ENCODE measurements at regions not wholly inside any gene's neighbourhood (a gene's known extent, or its start where the extent isn't known, plus 50 kb on each side); places are given as distances from the start of the nearest gene placed in this dataset.

- no peaks in the 10 kb centered on the region for H3K36me3 ChIP-seq
- no peaks in the 10 kb centered on the region for H3K4me1 ChIP-seq
- H3K4me3 ChIP-seq, result no peak overlapping the region
- no peak for DNase-seq
- no peak for TF ChIP-seq CTCF (IDR thresholded peaks at IDR 0.05 in 4 of 5, conservative IDR thresholded peaks at IDR 0.05 in 1 of 5)
- no peak for TF ChIP-seq POLR2A (IDR thresholded peaks at IDR 0.05)
- no peaks in the 10 kb centered on the region for H3K9me3 ChIP-seq
- H3K27ac ChIP-seq, result no peak overlapping the region
- in situ Hi-C loops (cut with MboI; ENCODE audit: low sequenced_read_pairs in 4 of 4), result no loop called here
- no peaks in the 10 kb centered on the region for H3K27me3 ChIP-seq
- no peak for ATAC-seq
- intact Hi-C loops (cut with DNase I; ENCODE audit: low total_unique reads), result no loop called here
Measured at GRCh38 chr20:43283126-43283525, 93.4 kb upstream of the PTPRT start.

GRCh38 chr20:43271980-43272379, 82.3 kb upstream of the PTPRT start:
- TF ChIP-seq CTCF (IDR thresholded peaks at IDR 0.05 in 4 of 5, conservative IDR thresholded peaks at IDR 0.05 in 1 of 5) (no peak), POLR2A (IDR thresholded peaks at IDR 0.05) (no peak)
- in situ Hi-C loops (cut with MboI; ENCODE audit: low sequenced_read_pairs in 4 of 4), result no loop called here
- H3K36me3 ChIP-seq, result no peaks in the 10 kb centered on the region
- H3K9me3 ChIP-seq, result no peaks in the 10 kb centered on the region
- DNase-seq, result no peak
- no peaks in the 10 kb centered on the region for H3K4me1 ChIP-seq
- ATAC-seq, result no peak
- intact Hi-C loops (cut with DNase I; ENCODE audit: low total_unique reads), result no loop called here
- H3K4me3 ChIP-seq, result no peak overlapping the region
- no peak overlapping the region for H3K27ac ChIP-seq
- no peaks in the 10 kb centered on the region for H3K27me3 ChIP-seq

DNA sequence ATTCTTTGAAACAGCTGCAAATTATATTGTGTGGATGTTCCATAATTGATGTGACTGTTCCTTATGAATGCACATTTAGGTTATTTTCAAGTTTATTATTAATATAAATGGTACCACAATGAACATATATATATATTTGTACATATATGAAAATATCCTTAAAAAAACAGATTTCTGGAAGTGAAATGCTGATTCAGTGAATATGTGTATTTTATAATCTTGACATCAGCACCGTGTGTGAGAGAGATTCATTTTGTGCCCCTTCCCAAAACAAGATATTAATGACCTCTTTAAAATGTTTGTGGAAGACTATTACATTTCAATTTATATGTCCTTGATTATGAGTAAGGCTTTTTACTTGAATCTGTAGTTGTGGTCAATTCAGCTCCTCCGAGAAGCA, 75.7 kb upstream of the PTPRT start:
- intact Hi-C loops (cut with DNase I; ENCODE audit: low total_unique reads), result no loop called here
- Histone ChIP-seq H3K27me3 (no peaks in the 10 kb centered on the region), H3K27ac (no peak overlapping the region), H3K4me3 (no peak overlapping the region), H3K36me3 (no peaks in the 10 kb centered on the region), H3K9me3 (no peaks in the 10 kb centered on the region), H3K4me1 (no peaks in the 10 kb centered on the region)
- in situ Hi-C loops (cut with MboI; ENCODE audit: low sequenced_read_pairs in 4 of 4), result no loop called here
- ATAC-seq, result no peak
- TF ChIP-seq CTCF (IDR thresholded peaks at IDR 0.05 in 4 of 5, conservative IDR thresholded peaks at IDR 0.05 in 1 of 5), result no peak
- TF ChIP-seq POLR2A (IDR thresholded peaks at IDR 0.05), result no peak
- DNase-seq, result no peak

GRCh38 chr20:43263226-43263625, 73.5 kb upstream of the PTPRT start:
- intact Hi-C loops (cut with DNase I; ENCODE audit: low total_unique reads), result no loop called here
- in situ Hi-C loops (cut with MboI; ENCODE audit: low sequenced_read_pairs in 4 of 4), result no loop called here

More at GRCh38 chr20:43263226-43263625, 73.5 kb upstream of the PTPRT start:
- Histone ChIP-seq H3K9me3 (no peaks in the 10 kb centered on the region), H3K27me3 (no peaks in the 10 kb centered on the region), H3K4me3 (no peak overlapping the region), H3K27ac (no peak overlapping the region), H3K36me3 (no peaks in the 10 kb centered on the region), H3K4me1 (no peaks in the 10 kb centered on the region)
- ATAC-seq (no peak), DNase-seq (no peak)
- TF ChIP-seq POLR2A (IDR thresholded peaks at IDR 0.05) (no peak), CTCF (IDR thresholded peaks at IDR 0.05 in 4 of 5, conservative IDR thresholded peaks at IDR 0.05 in 1 of 5) (no peak)
